ENCODE measurements at regions not wholly inside any gene's neighbourhood (a gene's known extent, or its start where the extent isn't known, plus 50 kb on each side); places are given as distances from the start of the nearest gene placed in this dataset.
A peak's percentile ranks its signal among the peaks of the same experiment; 100 is the strongest.

GRCh38 chr5:82800826-82801225 lies 276.4 kb downstream of the TMEM167A start:
- no peak for DNase-seq

- no peak for DNase-seq
Observed at GRCh38 chr5:82799361-82800077, 277.7 kb downstream of the TMEM167A start.

GRCh38 chr5:82798676-82799075 lies 278.5 kb downstream of the TMEM167A start:
- DNase-seq = no peak

GRCh38 chr5:82796643-82797416 lies 280.4 kb downstream of the TMEM167A start:
- DNase-seq = no peak

GRCh38 chr5:82794876-82795275 lies 282.3 kb downstream of the TMEM167A start:
- DNase-seq = no peak

- DNase-seq = peak; percentile 36
Observed at GRCh38 chr5:82793808-82794419, 283.3 kb downstream of the TMEM167A start.

- no peak for DNase-seq
Observed at GRCh38 chr5:82792096-82792495, 285.1 kb downstream of the TMEM167A start.

GRCh38 chr5:82789095-82789494 lies 288.1 kb downstream of the TMEM167A start:
- no peak for DNase-seq

- DNase-seq = no peak
Observed at GRCh38 chr5:82786748-82787147, 290.4 kb downstream of the TMEM167A start.

- DNase-seq = no peak
Observed at GRCh38 chr5:82785882-82786509, 291.2 kb downstream of the TMEM167A start.

GRCh38 chr5:82785456-82785855 lies 291.7 kb downstream of the TMEM167A start:
- no peak for DNase-seq

GRCh38 chr5:82784521-82784920 lies 292.7 kb downstream of the TMEM167A start:
- DNase-seq = no peak

GRCh38 chr5:82777106-82777505 lies 300.1 kb downstream of the TMEM167A start:
- no peak for DNase-seq

GRCh38 chr5:82772281-82772680 lies 304.9 kb downstream of the TMEM167A start:
- no peak for DNase-seq

GRCh38 chr5:82766206-82766605 lies 311.0 kb downstream of the TMEM167A start:
- no peak for DNase-seq

GRCh38 chr5:82765765-82766164 lies 311.4 kb downstream of the TMEM167A start:
- DNase-seq = no peak

GRCh38 chr5:82760856-82761255 lies 316.3 kb downstream of the TMEM167A start:
- DNase-seq = no peak

GRCh38 chr5:82758881-82759280 lies 318.3 kb downstream of the TMEM167A start:
- no peak for DNase-seq

GRCh38 chr5:82754759-82755158 lies 322.4 kb downstream of the TMEM167A start:
- DNase-seq = no peak

GRCh38 chr5:82754036-82754746 lies 323.0 kb downstream of the TMEM167A start:
- no peak for DNase-seq

- no peak for DNase-seq
Observed at GRCh38 chr5:82753374-82753773, 323.8 kb downstream of the TMEM167A start.

GRCh38 chr5:82749461-82749820 lies 327.8 kb downstream of the TMEM167A start:
- no peak for DNase-seq

All from CD4-positive, alpha-beta T cell treated with Interleukin-4 for 4 hours (primary cell).